ENCODE measurements at regions not wholly inside any gene's neighbourhood (a gene's known extent, or its start where the extent isn't known, plus 50 kb on each side); places are given as distances from the start of the nearest gene placed in this dataset.

DNA sequence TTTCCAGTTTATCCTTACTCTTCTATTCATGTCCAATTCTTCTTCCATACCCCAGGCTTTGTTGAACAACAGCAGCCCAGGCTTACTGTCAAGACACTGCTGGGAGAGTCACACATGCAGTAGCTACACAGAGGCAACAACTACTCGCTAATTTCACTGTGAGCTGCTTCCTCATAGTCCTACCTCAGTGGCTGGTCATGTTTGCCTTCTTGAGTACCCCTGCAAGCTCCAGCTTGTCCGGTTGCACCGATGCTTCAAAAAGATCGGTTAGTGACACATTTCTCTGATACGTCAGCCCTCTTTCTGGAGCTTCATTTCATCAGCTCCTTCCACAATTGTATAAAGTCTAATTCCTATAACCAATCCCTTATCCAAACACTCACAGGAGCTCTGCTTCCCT lies 246.7 kb upstream of the NFIA start:
- Histone ChIP-seq H3K9me3 (ENCODE audit: control insufficient read depth, low read length) (no peaks in the 10 kb centered on the region), H3K27ac (ENCODE audit: low read depth, low read length, severe bottlenecking) (no peak overlapping the region)
- 85 to 93% methylated on average over 5 of the region's 5 CpGs for WGBS, 2 experiments (ENCODE audit: insufficient coverage in 2 of 2)

DNA sequence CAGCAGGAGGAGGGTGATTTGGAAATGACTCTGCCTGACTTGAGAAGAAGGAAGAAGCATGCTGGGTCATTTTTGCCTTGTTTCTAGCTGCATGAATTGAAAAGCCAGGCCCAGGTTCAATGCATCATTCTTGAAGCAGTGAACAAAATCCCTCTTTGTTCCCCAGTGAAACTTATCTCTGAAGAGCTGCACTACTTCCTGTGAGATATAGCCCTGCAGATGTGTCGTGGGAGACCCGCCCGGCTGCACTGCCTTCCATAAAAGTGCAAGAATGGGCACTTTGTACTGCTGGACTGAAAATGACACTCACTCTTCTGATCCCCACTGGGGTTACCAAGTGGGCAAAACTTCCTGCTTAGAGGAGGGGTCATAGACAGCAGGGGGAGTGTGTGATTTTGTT lies 249.2 kb upstream of the NFIA start:
- H3K36me3 ChIP-seq (ENCODE audit: control insufficient read depth, insufficient read depth, low read length): no peaks in the 10 kb centered on the region
- 48 to 69% methylated on average over 3 of the region's 3 CpGs for WGBS, 2 experiments (ENCODE audit: insufficient coverage in 2 of 2)
- H3K4me3 ChIP-seq (ENCODE audit: extremely low read depth, insufficient read depth, low read length, poor library complexity, severe bottlenecking): no peak overlapping the region
- no peaks in the 10 kb centered on the region for H3K9me3 ChIP-seq (ENCODE audit: control insufficient read depth, low read length)
- peaks cover 6% of the 10 kb centered on the region for H3K4me1 ChIP-seq (ENCODE audit: control insufficient read depth, insufficient read depth, low read length, poor library complexity, severe bottlenecking)
- H3K27ac ChIP-seq (ENCODE audit: low read depth, low read length, severe bottlenecking): peak overlapping the region; percentile 83

More for the DNA sequence above, 246.7 kb upstream of the NFIA start:
- Histone ChIP-seq H3K36me3 (ENCODE audit: control insufficient read depth, insufficient read depth, low read length) (no peaks in the 10 kb centered on the region), H3K4me3 (ENCODE audit: extremely low read depth, insufficient read depth, low read length, poor library complexity, severe bottlenecking) (no peak overlapping the region), H3K4me1 (ENCODE audit: control insufficient read depth, insufficient read depth, low read length, poor library complexity, severe bottlenecking) (peaks cover 6% of the 10 kb centered on the region)

DNA sequence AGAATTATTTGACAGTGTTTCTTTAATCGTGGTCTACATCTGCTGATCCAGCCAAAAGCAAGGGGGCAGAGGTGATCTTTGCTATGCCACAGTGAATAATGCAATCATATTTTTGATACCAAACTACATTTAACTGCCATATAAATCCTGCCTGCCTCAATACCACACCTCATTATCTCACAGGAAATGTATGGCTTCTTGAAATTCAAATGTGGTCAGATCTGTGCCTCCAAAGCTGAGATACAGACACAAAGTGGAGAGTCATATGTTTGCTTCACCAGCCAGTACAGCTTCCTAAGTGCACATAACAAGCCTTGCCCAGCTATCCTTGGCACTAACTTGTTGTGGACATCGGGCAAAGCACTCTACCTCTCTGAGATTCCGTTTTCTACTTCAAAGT lies 250.0 kb upstream of the NFIA start:
- peak overlapping the region; percentile 83 for H3K27ac ChIP-seq (ENCODE audit: low read depth, low read length, severe bottlenecking)
- WGBS, 2 experiments (ENCODE audit: insufficient coverage in 2 of 2): 83% methylated on average over 2 of the region's 3 CpGs; no CpG with 5 or more reads in 1 of the 2 experiments
- no peak overlapping the region for H3K4me3 ChIP-seq (ENCODE audit: extremely low read depth, insufficient read depth, low read length, poor library complexity, severe bottlenecking)

DNA sequence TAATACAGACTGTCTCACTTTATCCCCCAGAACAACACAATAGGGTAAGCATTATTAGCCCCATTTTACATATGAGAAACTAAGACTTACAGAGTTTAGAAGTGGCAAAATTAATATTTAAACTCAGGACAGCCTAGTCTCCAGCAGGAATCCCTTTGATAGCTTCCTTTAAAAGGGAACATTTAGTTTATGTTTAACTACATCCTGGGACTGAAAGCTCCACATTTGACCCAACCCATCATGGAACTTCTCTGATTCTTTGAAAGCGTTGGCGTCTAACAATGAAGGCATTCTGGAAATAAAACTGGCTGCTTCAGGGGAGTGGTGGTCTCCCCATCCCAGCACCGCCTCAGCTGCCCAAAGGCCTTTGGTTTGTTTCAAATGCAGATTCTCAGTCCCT lies 250.6 kb upstream of the NFIA start:
- H3K4me1 ChIP-seq (ENCODE audit: control insufficient read depth, insufficient read depth, low read length, poor library complexity, severe bottlenecking): peaks cover 6% of the 10 kb centered on the region
- H3K27ac ChIP-seq (ENCODE audit: low read depth, low read length, severe bottlenecking): no peak overlapping the region
- H3K36me3 ChIP-seq (ENCODE audit: control insufficient read depth, insufficient read depth, low read length): no peaks in the 10 kb centered on the region
- 90 to 100% methylated on average over 2 to 3 of the region's 3 CpGs for WGBS, 2 experiments (ENCODE audit: insufficient coverage in 2 of 2)
- H3K9me3 ChIP-seq (ENCODE audit: control insufficient read depth, low read length): no peaks in the 10 kb centered on the region
- H3K4me3 ChIP-seq (ENCODE audit: extremely low read depth, insufficient read depth, low read length, poor library complexity, severe bottlenecking): no peak overlapping the region

More for the DNA sequence above, 250.0 kb upstream of the NFIA start:
- H3K4me1 ChIP-seq (ENCODE audit: control insufficient read depth, insufficient read depth, low read length, poor library complexity, severe bottlenecking): peaks cover 6% of the 10 kb centered on the region
- no peaks in the 10 kb centered on the region for H3K9me3 ChIP-seq (ENCODE audit: control insufficient read depth, low read length)
- H3K36me3 ChIP-seq (ENCODE audit: control insufficient read depth, insufficient read depth, low read length): no peaks in the 10 kb centered on the region

DNA sequence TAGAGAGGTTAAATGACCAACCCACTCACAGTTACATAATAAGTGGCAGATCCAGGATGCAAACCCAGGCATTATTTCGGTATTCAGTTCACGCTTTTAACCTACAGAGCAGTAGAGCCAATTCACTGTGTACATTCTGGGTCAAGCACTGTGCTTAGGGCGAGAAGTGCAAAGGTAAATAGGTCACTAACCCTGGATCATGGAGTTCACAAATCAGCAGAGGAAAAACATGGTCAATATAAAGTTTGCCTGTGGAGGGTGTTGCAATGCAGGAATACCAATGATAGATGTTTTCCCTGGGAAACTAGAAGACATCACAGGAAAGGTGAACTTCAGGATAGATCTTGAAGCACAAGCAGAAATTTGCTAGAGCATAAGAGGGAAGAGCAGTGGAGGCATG lies 253.4 kb upstream of the NFIA start:
- no peak overlapping the region for H3K4me3 ChIP-seq (ENCODE audit: extremely low read depth, insufficient read depth, low read length, poor library complexity, severe bottlenecking)
- 85 to 100% methylated on average over 3 of the region's 3 CpGs for WGBS, 2 experiments (ENCODE audit: insufficient coverage in 2 of 2)
- no peaks in the 10 kb centered on the region for H3K9me3 ChIP-seq (ENCODE audit: control insufficient read depth, low read length)
- no peaks in the 10 kb centered on the region for H3K36me3 ChIP-seq (ENCODE audit: control insufficient read depth, insufficient read depth, low read length)
- peaks cover 6% of the 10 kb centered on the region for H3K4me1 ChIP-seq (ENCODE audit: control insufficient read depth, insufficient read depth, low read length, poor library complexity, severe bottlenecking)
- no peak overlapping the region for H3K27ac ChIP-seq (ENCODE audit: low read depth, low read length, severe bottlenecking)

DNA sequence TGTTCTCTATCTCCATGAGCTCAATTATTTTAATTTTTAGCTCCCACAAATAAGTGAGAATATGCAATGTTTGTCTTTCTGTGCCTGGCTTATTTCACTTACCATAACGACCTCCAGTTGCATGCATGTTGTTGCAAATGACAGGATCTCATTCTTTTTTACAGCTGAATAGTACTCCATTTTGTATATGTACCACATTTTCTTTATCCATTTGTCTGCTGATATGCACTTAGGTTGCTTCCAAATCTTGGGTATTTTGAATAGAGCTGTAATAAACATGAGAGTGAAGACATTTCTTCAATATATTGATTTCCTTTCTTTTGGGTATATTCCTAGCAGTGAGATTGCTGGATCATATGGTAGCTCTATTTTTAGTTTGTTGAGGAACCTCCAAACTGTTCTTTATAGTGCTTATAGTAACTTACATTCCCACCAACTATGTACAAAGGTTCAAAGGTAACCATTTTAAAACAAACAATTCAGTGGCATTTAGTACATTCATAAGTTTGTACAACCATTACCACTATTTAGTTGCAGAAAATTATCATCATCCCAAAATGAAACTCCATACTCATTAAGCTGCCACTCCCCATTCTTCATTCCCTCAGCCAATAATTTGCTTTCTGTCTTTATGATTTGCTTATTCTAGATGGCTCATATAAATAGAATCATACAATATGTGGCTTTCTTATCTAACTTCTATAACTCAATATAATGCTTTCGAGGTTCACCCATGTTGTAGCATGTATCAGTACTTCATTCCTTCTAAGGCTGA lies 255.9 kb upstream of the NFIA start:
- WGBS, 2 experiments (ENCODE audit: insufficient coverage in 2 of 2): 100% methylated on average over 1 of the region's 2 CpGs
- Histone ChIP-seq H3K9me3 (ENCODE audit: control insufficient read depth, low read length) (no peaks in the 10 kb centered on the region), H3K4me1 (ENCODE audit: control insufficient read depth, insufficient read depth, low read length, poor library complexity, severe bottlenecking) (no peaks in the 10 kb centered on the region), H3K27ac (ENCODE audit: low read depth, low read length, severe bottlenecking) (no peak overlapping the region), H3K4me3 (ENCODE audit: extremely low read depth, insufficient read depth, low read length, poor library complexity, severe bottlenecking) (no peak overlapping the region), H3K36me3 (ENCODE audit: control insufficient read depth, insufficient read depth, low read length) (no peaks in the 10 kb centered on the region)

DNA sequence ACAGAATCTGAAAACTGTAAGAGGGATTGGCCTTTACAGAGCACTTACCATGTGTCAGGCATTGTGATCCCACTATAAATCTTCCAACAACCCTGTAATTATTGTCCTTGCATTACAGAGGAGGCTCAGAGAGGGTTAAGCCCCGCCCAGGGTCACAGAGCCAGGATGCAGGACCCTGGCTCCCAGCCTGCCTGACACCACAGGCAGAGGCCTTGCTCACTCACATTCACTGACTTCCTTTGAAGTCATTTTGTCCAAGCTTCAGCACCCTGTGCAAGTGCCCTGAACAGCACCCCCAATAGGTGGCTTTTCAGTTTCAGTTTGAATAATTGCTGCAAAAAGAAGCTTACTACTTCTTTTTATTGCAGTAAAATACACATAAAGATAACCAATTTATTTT lies 256.8 kb upstream of the NFIA start:
- Histone ChIP-seq H3K4me3 (ENCODE audit: extremely low read depth, insufficient read depth, low read length, poor library complexity, severe bottlenecking) (no peak overlapping the region), H3K4me1 (ENCODE audit: control insufficient read depth, insufficient read depth, low read length, poor library complexity, severe bottlenecking) (no peaks in the 10 kb centered on the region), H3K9me3 (ENCODE audit: control insufficient read depth, low read length) (no peaks in the 10 kb centered on the region), H3K27ac (ENCODE audit: low read depth, low read length, severe bottlenecking) (no peak overlapping the region), H3K36me3 (ENCODE audit: control insufficient read depth, insufficient read depth, low read length) (no peaks in the 10 kb centered on the region)
- 78% methylated on average over 1 of the region's 1 CpG; no CpG with 5 or more reads in 1 of the 2 experiments for WGBS, 2 experiments (ENCODE audit: insufficient coverage in 2 of 2)

DNA sequence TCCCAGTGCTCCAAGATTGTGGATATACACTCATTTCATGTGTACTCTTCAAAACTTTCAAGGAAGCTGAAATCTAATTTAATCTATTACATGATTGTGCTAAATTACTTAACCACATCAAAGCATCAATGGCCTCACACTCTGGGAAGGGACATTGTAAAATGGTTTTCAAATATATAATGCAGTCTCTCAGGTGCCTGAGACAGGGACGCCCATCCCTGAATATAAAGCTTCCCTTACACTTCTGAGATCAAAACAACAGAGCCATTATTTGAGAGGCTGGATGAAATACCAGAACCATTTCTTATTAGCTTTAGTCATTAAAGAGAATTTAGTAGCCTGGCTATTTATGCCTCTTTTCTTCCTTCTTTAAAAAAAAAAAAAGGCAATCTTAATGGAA lies 259.2 kb upstream of the NFIA start:
- Histone ChIP-seq H3K4me1 (ENCODE audit: control insufficient read depth, insufficient read depth, low read length, poor library complexity, severe bottlenecking) (no peaks in the 10 kb centered on the region), H3K36me3 (ENCODE audit: control insufficient read depth, insufficient read depth, low read length) (no peaks in the 10 kb centered on the region), H3K27ac (ENCODE audit: low read depth, low read length, severe bottlenecking) (no peak overlapping the region), H3K9me3 (ENCODE audit: control insufficient read depth, low read length) (no peaks in the 10 kb centered on the region), H3K4me3 (ENCODE audit: extremely low read depth, insufficient read depth, low read length, poor library complexity, severe bottlenecking) (no peak overlapping the region)
- no CpG with 5 or more reads among the region's 1 CpG for WGBS, 2 experiments (ENCODE audit: insufficient coverage in 2 of 2)

DNA sequence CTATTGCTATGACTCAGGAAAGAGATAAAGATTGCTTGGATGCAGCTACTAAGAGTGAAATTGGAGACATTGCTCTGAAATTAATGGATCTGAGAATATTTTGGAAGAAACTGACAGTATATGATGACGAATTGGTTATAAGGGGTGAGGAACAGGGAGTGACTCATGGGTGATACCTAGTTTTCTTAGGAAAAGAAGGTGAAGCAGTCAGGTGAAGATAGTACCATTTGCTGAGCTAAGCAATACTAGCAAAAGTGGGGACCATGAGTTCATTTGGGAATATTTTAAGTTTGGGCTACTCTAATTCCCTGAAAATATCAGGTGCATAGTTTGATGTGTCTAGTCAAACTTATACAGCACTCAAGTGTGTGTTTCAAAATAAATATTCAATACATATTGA lies 260.1 kb upstream of the NFIA start:
- no peaks in the 10 kb centered on the region for H3K9me3 ChIP-seq (ENCODE audit: control insufficient read depth, low read length)
- no peak overlapping the region for H3K4me3 ChIP-seq (ENCODE audit: extremely low read depth, insufficient read depth, low read length, poor library complexity, severe bottlenecking)
- 88 to 94% methylated on average over 1 of the region's 1 CpG for WGBS, 2 experiments (ENCODE audit: insufficient coverage in 2 of 2)
- H3K4me1 ChIP-seq (ENCODE audit: control insufficient read depth, insufficient read depth, low read length, poor library complexity, severe bottlenecking): no peaks in the 10 kb centered on the region
- H3K27ac ChIP-seq (ENCODE audit: low read depth, low read length, severe bottlenecking): no peak overlapping the region
- H3K36me3 ChIP-seq (ENCODE audit: control insufficient read depth, insufficient read depth, low read length): no peaks in the 10 kb centered on the region

DNA sequence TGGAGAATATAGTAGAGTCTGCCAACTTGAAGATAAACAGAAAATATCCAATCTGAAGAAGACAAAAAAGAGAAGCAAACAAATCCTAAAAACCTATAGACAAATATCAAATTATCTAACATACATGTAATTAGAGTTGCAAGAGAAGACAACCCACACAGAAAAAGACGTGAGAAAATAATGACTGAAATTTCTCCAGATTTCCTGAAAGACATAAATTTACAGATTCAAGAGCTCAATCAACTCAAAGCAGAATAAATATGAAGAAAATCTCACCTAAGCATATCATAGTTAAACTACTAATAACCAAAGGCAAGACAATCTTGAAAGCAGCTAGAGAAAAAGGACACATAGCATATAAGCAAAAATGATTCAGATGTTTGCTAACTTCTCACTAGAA lies 261.2 kb upstream of the NFIA start:
- Histone ChIP-seq H3K27ac (ENCODE audit: low read depth, low read length, severe bottlenecking) (no peak overlapping the region), H3K4me1 (ENCODE audit: control insufficient read depth, insufficient read depth, low read length, poor library complexity, severe bottlenecking) (no peaks in the 10 kb centered on the region), H3K9me3 (ENCODE audit: control insufficient read depth, low read length) (no peaks in the 10 kb centered on the region), H3K4me3 (ENCODE audit: extremely low read depth, insufficient read depth, low read length, poor library complexity, severe bottlenecking) (no peak overlapping the region), H3K36me3 (ENCODE audit: control insufficient read depth, insufficient read depth, low read length) (no peaks in the 10 kb centered on the region)
- WGBS, 2 experiments (ENCODE audit: insufficient coverage in 2 of 2): 88% methylated on average over 1 of the region's 1 CpG; no CpG with 5 or more reads in 1 of the 2 experiments

DNA sequence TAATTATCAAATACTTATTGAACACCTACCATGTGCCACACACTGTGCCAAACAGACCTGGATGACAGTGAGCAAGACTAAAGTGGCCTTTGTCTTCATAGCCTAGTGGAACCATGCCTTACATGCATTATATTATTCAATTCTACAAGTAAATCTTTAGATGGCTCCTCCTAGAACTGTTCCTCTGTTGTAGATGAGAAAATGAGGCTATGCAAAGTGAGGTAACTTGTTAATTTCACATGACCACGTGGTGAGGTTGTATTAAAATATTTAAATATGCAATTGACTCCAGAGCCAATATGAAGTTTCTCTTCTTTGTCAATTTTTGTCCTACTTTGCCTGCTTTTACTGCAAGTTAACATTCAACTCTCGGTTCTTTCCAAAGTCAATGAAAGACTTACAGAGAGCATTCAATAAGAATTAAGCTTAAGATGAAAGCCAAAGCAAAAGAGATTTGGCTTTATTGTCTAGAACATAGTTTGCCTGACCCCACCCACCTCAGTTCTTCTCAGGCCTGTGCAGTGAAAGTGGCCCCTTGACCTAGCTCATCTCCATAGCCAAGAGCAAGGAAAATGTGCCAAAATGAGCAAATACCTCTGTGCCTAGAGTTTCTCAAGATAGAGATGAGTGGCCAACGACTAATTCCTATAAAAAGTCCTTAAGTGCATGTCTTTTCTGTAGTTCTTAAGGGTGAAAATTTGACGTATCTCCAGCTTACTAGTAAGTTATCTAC lies 263.2 kb upstream of the NFIA start:
- no peaks in the 10 kb centered on the region for H3K9me3 ChIP-seq (ENCODE audit: control insufficient read depth, low read length)
- no peak overlapping the region for H3K4me3 ChIP-seq (ENCODE audit: extremely low read depth, insufficient read depth, low read length, poor library complexity, severe bottlenecking)
- 0 to 83% methylated on average over 1 of the region's 4 CpGs for WGBS, 2 experiments (ENCODE audit: insufficient coverage in 2 of 2)
- H3K27ac ChIP-seq (ENCODE audit: low read depth, low read length, severe bottlenecking): no peak overlapping the region
- no peaks in the 10 kb centered on the region for H3K4me1 ChIP-seq (ENCODE audit: control insufficient read depth, insufficient read depth, low read length, poor library complexity, severe bottlenecking)
- H3K36me3 ChIP-seq (ENCODE audit: control insufficient read depth, insufficient read depth, low read length): no peaks in the 10 kb centered on the region

All from mesodermal cell (in vitro differentiated cells).